AG10803 (cell line): ENCODE measurements at regions not wholly inside any gene's neighbourhood (a gene's known extent, or its start where the extent isn't known, plus 50 kb on each side); places are given as distances from the start of the nearest gene placed in this dataset.

ENCODE experiments used
- DNase-seq: peaks from one replicate; pipeline ENCODE4 v3.0.0; 2010; ENCODE audit warnings: low read depth
- H3K4me3 ChIP-seq: 2 replicates; pipeline ENCODE4 v1.5.1; 2011; ENCODE audit warnings: mild to moderate bottlenecking, low read length, control low read depth
- CTCF ChIP-seq: conservative IDR thresholded peaks from 2 replicates; pipeline ENCODE4 v1.5.1; 2011; ENCODE audit warnings: mild to moderate bottlenecking, low read length, control low read depth, inconsistent platforms

DNA sequence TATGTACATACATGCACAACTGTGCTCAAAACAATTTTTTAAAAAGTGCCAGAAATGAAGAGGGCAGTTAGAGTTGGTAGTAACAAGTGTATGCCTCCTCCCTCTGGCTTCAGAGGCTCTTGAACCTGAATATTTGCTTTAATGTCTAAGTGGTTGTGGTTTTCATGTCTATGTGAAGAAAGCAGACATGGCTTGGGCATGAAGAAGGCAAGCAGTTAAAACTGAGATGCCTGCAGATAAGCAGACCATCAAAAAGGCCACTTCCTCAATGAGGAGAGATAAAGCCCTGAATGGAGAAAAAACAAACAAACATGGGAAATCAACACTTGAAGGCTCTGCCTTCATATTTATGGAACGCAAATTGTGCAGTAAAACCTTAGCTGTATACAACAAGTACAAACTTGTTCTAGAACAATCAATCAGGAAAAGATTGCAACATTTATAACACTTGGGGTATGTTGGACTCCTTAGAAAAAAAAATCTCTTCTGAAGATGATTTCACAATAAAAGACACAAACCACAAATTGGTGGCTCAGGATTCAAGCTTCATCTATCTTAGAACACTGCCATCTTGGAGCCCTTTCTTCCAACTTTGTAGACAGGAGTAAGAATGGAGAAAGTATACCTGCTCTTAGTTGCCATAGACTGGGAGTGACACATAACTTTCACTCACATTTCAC lies 52.7 kb upstream of the PLA2G4A start:
- TF ChIP-seq CTCF = no peak
- no peak overlapping the region for H3K4me3 ChIP-seq
- no peak for DNase-seq

GRCh38 chr1:186775036-186775435 lies 53.7 kb upstream of the PLA2G4A start:
- TF ChIP-seq CTCF = no peak
- no peak for DNase-seq
- H3K4me3 ChIP-seq = no peak overlapping the region

GRCh38 chr1:186772228-186772627 lies 56.5 kb upstream of the PLA2G4A start:
- TF ChIP-seq CTCF = no peak
- DNase-seq = no peak
- no peak overlapping the region for H3K4me3 ChIP-seq

- no peak for TF ChIP-seq CTCF
- H3K4me3 ChIP-seq = no peak overlapping the region
- DNase-seq = no peak
Measured at GRCh38 chr1:186770421-186770820, 58.3 kb upstream of the PLA2G4A start.

DNA sequence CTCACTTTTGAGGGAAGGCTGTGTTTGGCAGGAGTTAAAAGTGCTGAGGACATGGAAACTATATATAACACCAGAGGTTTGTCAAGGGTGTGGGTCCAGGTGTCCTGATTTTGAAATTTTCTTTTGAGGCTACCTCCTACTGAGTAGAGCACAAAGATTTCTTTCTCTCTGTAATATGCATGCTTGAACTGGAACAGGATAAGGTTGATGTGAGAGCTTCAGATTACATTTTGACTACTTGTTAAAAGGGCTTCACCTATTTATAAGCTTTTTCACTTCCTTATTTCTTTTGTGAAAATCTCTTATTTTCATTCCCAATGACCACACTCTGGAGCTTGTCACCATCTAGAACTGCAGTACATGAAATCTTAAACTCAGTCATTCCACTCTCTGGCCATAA lies 59.8 kb upstream of the PLA2G4A start:
- DNase-seq = no peak
- no peak overlapping the region for H3K4me3 ChIP-seq
- no peak for TF ChIP-seq CTCF

- DNase-seq = no peak
- no peak for TF ChIP-seq CTCF
- no peak overlapping the region for H3K4me3 ChIP-seq
Measured at GRCh38 chr1:186765446-186765845, 63.3 kb upstream of the PLA2G4A start.

GRCh38 chr1:186763107-186763506 lies 65.6 kb upstream of the PLA2G4A start:
- DNase-seq = no peak
- H3K4me3 ChIP-seq = no peak overlapping the region
- no peak for TF ChIP-seq CTCF
